ENCODE measurements at regions not wholly inside any gene's neighbourhood (a gene's known extent, or its start where the extent isn't known, plus 50 kb on each side); places are given as distances from the start of the nearest gene placed in this dataset.

- WGBS, 2 donors: 80 to 89% methylated on average over 4 of the region's 4 CpGs
- Histone ChIP-seq H3K4me3 (no peak overlapping the region), H3K9me3 (no peaks in the 10 kb centered on the region), H3K27ac (no peak overlapping the region), H3K36me3 (no peaks in the 10 kb centered on the region), H3K27me3 (no peaks in the 10 kb centered on the region), H3K4me1 (no peaks in the 10 kb centered on the region)
- TF ChIP-seq POLR2A (IDR thresholded peaks at IDR 0.05) (no peak), EP300 (IDR thresholded peaks at IDR 0.05) (no peak), POLR2AphosphoS5 (IDR thresholded peaks at IDR 0.05) (no peak), CTCF (IDR thresholded peaks at IDR 0.05) (no peak)
- intact Hi-C loops (cut with DNase I): no loop called here
- no peak for DNase-seq
Measured at GRCh38 chr20:40176098-40176841, 512.8 kb downstream of the MAFB start.

GRCh38 chr20:40175296-40175695 lies 513.7 kb downstream of the MAFB start:
- Histone ChIP-seq H3K4me1 (no peaks in the 10 kb centered on the region), H3K9me3 (no peaks in the 10 kb centered on the region), H3K27me3 (no peaks in the 10 kb centered on the region), H3K27ac (no peak overlapping the region), H3K4me3 (no peak overlapping the region), H3K36me3 (no peaks in the 10 kb centered on the region)
- no peak for DNase-seq
- WGBS, 2 donors: 65 to 67% methylated on average over 1 of the region's 1 CpG
- TF ChIP-seq EP300 (IDR thresholded peaks at IDR 0.05) (no peak), POLR2A (IDR thresholded peaks at IDR 0.05) (no peak), CTCF (IDR thresholded peaks at IDR 0.05) (no peak), POLR2AphosphoS5 (IDR thresholded peaks at IDR 0.05) (no peak)
- intact Hi-C loops (cut with DNase I): no loop called here

GRCh38 chr20:40173872-40174271 lies 515.2 kb downstream of the MAFB start:
- Histone ChIP-seq H3K9me3 (no peaks in the 10 kb centered on the region), H3K4me1 (no peaks in the 10 kb centered on the region)

DNA sequence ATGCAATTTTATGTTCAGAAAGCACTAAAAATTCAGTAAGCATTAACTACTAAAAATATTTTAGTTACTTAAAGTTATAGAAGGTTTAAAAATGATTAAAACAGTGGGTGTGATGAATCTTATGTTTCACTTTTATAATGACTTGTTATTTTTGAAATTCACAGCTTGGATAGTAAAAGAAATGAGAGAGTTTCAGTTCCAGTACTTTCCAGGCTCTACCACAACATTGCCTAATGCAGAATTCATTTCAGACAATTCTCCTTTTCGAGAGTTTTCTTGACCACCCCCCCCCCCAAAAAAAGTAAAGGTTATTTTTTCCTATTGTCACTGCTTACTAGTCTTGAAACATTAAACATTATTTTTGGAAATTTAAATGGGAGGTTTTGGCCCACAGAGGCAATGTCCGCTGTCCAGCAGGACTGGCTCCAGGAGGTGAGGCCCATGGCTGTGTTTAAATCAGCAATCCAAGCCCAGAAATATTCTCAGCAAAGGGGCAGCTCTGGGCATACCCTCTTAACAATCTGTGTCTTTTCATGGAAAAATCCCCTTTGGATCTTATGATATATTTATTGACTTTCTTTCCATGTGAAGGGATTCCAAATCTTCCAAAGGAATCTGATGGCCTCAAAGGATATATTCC lies 519.9 kb downstream of the MAFB start:
- H3K27ac ChIP-seq: no peak overlapping the region
- H3K36me3 ChIP-seq: no peaks in the 10 kb centered on the region
- no peak overlapping the region for H3K4me3 ChIP-seq
- H3K9me3 ChIP-seq: no peaks in the 10 kb centered on the region
- TF ChIP-seq POLR2A (IDR thresholded peaks at IDR 0.05): no peak
- TF ChIP-seq EP300 (IDR thresholded peaks at IDR 0.05): no peak
- no peak for TF ChIP-seq POLR2AphosphoS5 (IDR thresholded peaks at IDR 0.05)
- TF ChIP-seq CTCF (IDR thresholded peaks at IDR 0.05): no peak
- WGBS, 2 donors: 68 to 80% methylated on average over 2 of the region's 2 CpGs
- H3K4me1 ChIP-seq: no peaks in the 10 kb centered on the region
- no peaks in the 10 kb centered on the region for H3K27me3 ChIP-seq
- DNase-seq: no peak
- intact Hi-C loops (cut with DNase I): no loop called here

More at GRCh38 chr20:40173872-40174271, 515.2 kb downstream of the MAFB start:
- intact Hi-C loops (cut with DNase I): no loop called here
- Histone ChIP-seq H3K27ac (no peak overlapping the region), H3K27me3 (no peaks in the 10 kb centered on the region), H3K36me3 (no peaks in the 10 kb centered on the region), H3K4me3 (no peak overlapping the region)
- WGBS, 2 donors: 43 to 66% methylated on average over 5 of the region's 5 CpGs
- no peak for TF ChIP-seq CTCF (IDR thresholded peaks at IDR 0.05)
- TF ChIP-seq EP300 (IDR thresholded peaks at IDR 0.05): no peak
- no peak for TF ChIP-seq POLR2A (IDR thresholded peaks at IDR 0.05)
- TF ChIP-seq POLR2AphosphoS5 (IDR thresholded peaks at IDR 0.05): no peak
- DNase-seq: no peak

Data from sigmoid colon (tissue), 6 donors.